ENCODE measurements at regions not wholly inside any gene's neighbourhood (a gene's known extent, or its start where the extent isn't known, plus 50 kb on each side); places are given as distances from the start of the nearest gene placed in this dataset.

DNA sequence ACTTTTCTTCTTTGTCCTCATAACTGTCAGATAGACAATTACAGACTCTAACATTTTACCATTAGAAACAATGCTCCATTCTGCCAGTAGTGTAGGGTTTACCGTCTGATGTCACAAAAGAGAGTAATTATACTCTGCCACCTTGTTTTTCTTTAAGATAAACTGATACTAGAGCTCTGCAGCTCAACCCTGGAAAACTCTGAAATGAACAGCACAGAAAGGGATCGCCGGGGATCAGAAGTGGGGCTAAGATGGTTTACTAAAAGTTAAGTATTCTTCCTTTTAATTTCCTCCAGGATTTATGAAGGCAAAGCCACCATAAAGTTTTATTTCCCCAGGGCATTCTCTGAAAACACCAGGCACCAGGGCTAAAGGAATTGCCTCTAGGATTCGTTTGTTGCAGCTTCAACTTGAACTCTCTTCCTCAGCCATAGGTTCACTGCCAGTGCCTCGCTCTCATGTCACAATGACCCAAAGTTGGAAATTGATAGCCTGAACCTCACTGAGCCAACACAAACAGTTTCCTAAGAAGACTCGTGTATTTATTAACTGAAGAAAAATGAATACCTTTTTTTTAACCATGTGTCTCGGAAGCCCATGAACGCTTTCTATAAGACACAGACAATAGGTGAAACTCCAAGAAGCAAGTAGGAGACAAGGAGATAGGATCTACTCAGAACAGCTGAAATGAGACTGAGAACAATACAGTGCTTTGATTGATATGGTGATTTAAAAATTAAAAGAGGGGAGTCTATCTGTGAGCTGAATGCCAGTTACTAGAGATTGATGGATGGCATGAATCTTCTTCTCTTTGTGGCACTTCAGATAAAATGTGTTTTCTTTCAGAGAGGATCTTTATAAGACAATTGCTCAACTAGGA, 121.5 kb upstream of the SPATS2L start:
- POLR2A ChIA-PET = no interaction called here
- Mint-ChIP-seq H3K27ac (no peak overlapping the region), H3K4me1 (no peaks in the 10 kb centered on the region), H3K4me3 (no peak overlapping the region), H3K27me3 (peaks cover 16% of the 10 kb centered on the region), H3K9me3 (ENCODE audit: insufficient read depth) (no peaks in the 10 kb centered on the region)
- DNase-seq (no peak), ATAC-seq (ENCODE audit: low read depth) (no peak)
- H4K20me1 ChIP-seq (ENCODE audit: control insufficient read depth, insufficient read depth, low read length, poor library complexity, severe bottlenecking) = no peaks in the 10 kb centered on the region
- no peak overlapping the region for H2AFZ ChIP-seq (ENCODE audit: insufficient read depth, low read depth, low read length, poor library complexity, severe bottlenecking)
- H3K4me2 ChIP-seq (replicated peaks; ENCODE audit: low read depth, low read length, poor library complexity, severe bottlenecking) = no peak overlapping the region
- WGBS (ENCODE audit: insufficient coverage) = 78% methylated on average over 4 of the region's 8 CpGs
- CTCF ChIA-PET = no interaction called here
- H3K4me1 ChIP-seq (ENCODE audit: control insufficient read depth in 2 of 2, insufficient read depth in 2 of 2, low read length in 2 of 2) = no peaks in the 10 kb centered on the region
- TF ChIP-seq EZH2 (IDR thresholded peaks at IDR 0.05; ENCODE audit: borderline replicate concordance, insufficient read depth, low read depth, low read length, poor library complexity, severe bottlenecking) (no peak), CTCF (IDR thresholded peaks at IDR 0.05) (no peak)
- H3K9ac ChIP-seq (ENCODE audit: low read length) = no peak overlapping the region
- H3K27me3 ChIP-seq (replicated peaks in 1 of 4; ENCODE audit: control extremely low read depth in 1 of 4, control insufficient read depth in 3 of 4, insufficient read depth in 4 of 4, low read length in 3 of 4) = peaks cover 0 to 4% (median 1%) of the 10 kb centered on the region in 4 experiments
- no peaks in the 10 kb centered on the region for H3K79me2 ChIP-seq (ENCODE audit: control insufficient read depth, insufficient read depth, low read length)
- H3K27ac ChIP-seq (ENCODE audit: low read length in 2 of 2) = no peak overlapping the region
- no peak overlapping the region for H3K4me3 ChIP-seq (ENCODE audit: control extremely low read depth in 1 of 5, extremely low read depth in 1 of 5, insufficient read depth in 1 of 5, low read depth in 2 of 5, low read length in 4 of 5)
- no peaks in the 10 kb centered on the region for H3K36me3 ChIP-seq (replicated peaks in 1 of 2; ENCODE audit: control extremely low read depth in 1 of 2, control insufficient read depth in 1 of 2, extremely low read depth in 1 of 2, insufficient read depth in 2 of 2, low read length in 1 of 2)
- no peaks in the 10 kb centered on the region for H3K9me3 ChIP-seq (ENCODE audit: control extremely low read depth in 1 of 3, control insufficient read depth in 2 of 3, insufficient read depth in 1 of 3, low read length in 2 of 3)
- intact Hi-C loops (cut with micrococcal nuclease) = no loop called here

- H3K4me3 ChIP-seq (ENCODE audit: control extremely low read depth in 1 of 5, extremely low read depth in 1 of 5, insufficient read depth in 1 of 5, low read depth in 2 of 5, low read length in 4 of 5) = no peak overlapping the region
- H3K4me1 ChIP-seq (ENCODE audit: control insufficient read depth in 2 of 2, insufficient read depth in 2 of 2, low read length in 2 of 2) = no peaks in the 10 kb centered on the region
- Mint-ChIP-seq H3K27me3 (peaks cover 19% of the 10 kb centered on the region), H3K9me3 (ENCODE audit: insufficient read depth) (no peaks in the 10 kb centered on the region), H3K4me3 (no peak overlapping the region), H3K4me1 (no peaks in the 10 kb centered on the region), H3K27ac (no peak overlapping the region)
- no peak for DNase-seq
- no peak overlapping the region for H3K9ac ChIP-seq (ENCODE audit: low read length)
- no peak overlapping the region for H3K4me2 ChIP-seq (replicated peaks; ENCODE audit: low read depth, low read length, poor library complexity, severe bottlenecking)
- no peaks in the 10 kb centered on the region for H3K9me3 ChIP-seq (ENCODE audit: control extremely low read depth in 1 of 3, control insufficient read depth in 2 of 3, insufficient read depth in 1 of 3, low read length in 2 of 3)
- no peak for ATAC-seq (ENCODE audit: low read depth)
- TF ChIP-seq CTCF (IDR thresholded peaks at IDR 0.05) (no peak), EZH2 (IDR thresholded peaks at IDR 0.05; ENCODE audit: borderline replicate concordance, insufficient read depth, low read depth, low read length, poor library complexity, severe bottlenecking) (no peak)
- peaks cover 0 to 4% (median 1%) of the 10 kb centered on the region in 4 experiments for H3K27me3 ChIP-seq (replicated peaks in 1 of 4; ENCODE audit: control extremely low read depth in 1 of 4, control insufficient read depth in 3 of 4, insufficient read depth in 4 of 4, low read length in 3 of 4)
- ChIA-PET POLR2A (no interaction called here), CTCF (no interaction called here)
- H3K36me3 ChIP-seq (replicated peaks in 1 of 2; ENCODE audit: control extremely low read depth in 1 of 2, control insufficient read depth in 1 of 2, extremely low read depth in 1 of 2, insufficient read depth in 2 of 2, low read length in 1 of 2) = no peaks in the 10 kb centered on the region
- H3K79me2 ChIP-seq (ENCODE audit: control insufficient read depth, insufficient read depth, low read length) = no peaks in the 10 kb centered on the region
- no peak overlapping the region for H3K27ac ChIP-seq (ENCODE audit: low read length in 2 of 2)
- no peak overlapping the region for H2AFZ ChIP-seq (ENCODE audit: insufficient read depth, low read depth, low read length, poor library complexity, severe bottlenecking)
- H4K20me1 ChIP-seq (ENCODE audit: control insufficient read depth, insufficient read depth, low read length, poor library complexity, severe bottlenecking) = no peaks in the 10 kb centered on the region
- WGBS (ENCODE audit: insufficient coverage) = no CpG with 5 or more reads among the region's 5 CpGs
- intact Hi-C loops (cut with micrococcal nuclease) = no loop called here
These were observed 120.9 kb upstream of the SPATS2L start for GRCh38 chr2:200185628-200186000.

Measured in B cell (primary cell).